SK-N-SH (cell line): ENCODE measurements at regions not wholly inside any gene's neighbourhood (a gene's known extent, or its start where the extent isn't known, plus 50 kb on each side); places are given as distances from the start of the nearest gene placed in this dataset.

ENCODE experiments used
- CTCF ChIA-PET: fragments of 300-600, 350-600 bp; formaldehyde crosslinking; extraction: SDS; loops from one replicate; lab custom pipeline; 2021; lab: Yijun Ruan, JAX
- POLR2A ChIA-PET: fragments of 350-600 bp; sonication (Branson Sonifier 250); formaldehyde crosslinking; extraction: SDS; loops from one replicate; lab custom pipeline; 2020; ENCODE audit warnings: antibody characterized with exemption, inconsistent platforms; lab: Yijun Ruan, JAX
- DNase-seq: peaks from one replicate; pipeline ENCODE4 v3.0.0; 2012
- H2AFZ ChIP-seq: fragments of 200-600 bp; sonication (generic); 2 replicates; pipeline ENCODE4 v1.8.1; 2016; ENCODE audit warnings: antibody characterized with exemption, mild to moderate bottlenecking, low read depth
- H3F3A ChIP-seq: fragments of 200-600 bp; sonication (generic); replicated peaks from 2 replicates; pipeline ENCODE3; 2016; ENCODE audit warnings: antibody characterized with exemption, mild to moderate bottlenecking; ENCODE audit not compliant: insufficient read depth
- H3K27ac ChIP-seq, 2 experiments: fragments of 200-500 bp in 1 of 2; fragments of 200-600 bp in 1 of 2; sonication (Bioruptor generic) in 1 of 2; sonication (generic), shearing (Covaris generic) in 1 of 2; 2 replicates each; pipeline versions ENCODE4 v1.5.1 to v1.6.1; 2014 to 2016; ENCODE audit warnings: low read depth in 2 of 2, inconsistent platforms in 1 of 2, low read length in 1 of 2, mild to moderate bottlenecking in 1 of 2, mixed read lengths in 1 of 2
- H3K27me3 ChIP-seq: fragments of 200-600 bp; sonication (generic), shearing (Covaris generic); 2 replicates; pipeline ENCODE4 v1.6.1; 2016; ENCODE audit warnings: mixed run types; ENCODE audit not compliant: insufficient read depth
- H3K36me3 ChIP-seq, 2 experiments: fragments of 200-500 bp in 1 of 2; fragments of 200-600 bp in 1 of 2; sonication (Bioruptor generic) in 1 of 2; sonication (generic) in 1 of 2; replicated peaks in 1 of 2; 2 replicates each; pipeline versions ENCODE3 to v1.5.1; 2014 to 2016; ENCODE audit warnings: low read length in 1 of 2, mild to moderate bottlenecking in 1 of 2; ENCODE audit not compliant: insufficient read depth in 2 of 2, control insufficient read depth in 1 of 2
- H3K4me1 ChIP-seq, 2 experiments: fragments of 200-500 bp in 1 of 2; fragments of 200-600 bp in 1 of 2; sonication (Bioruptor generic) in 1 of 2; sonication (generic), shearing (Covaris generic) in 1 of 2; 2 replicates each; pipeline versions ENCODE4 v1.5.1 to v1.6.1; 2014 to 2016; ENCODE audit warnings: low read depth in 1 of 2, low read length in 1 of 2, mixed run types in 1 of 2; ENCODE audit not compliant: insufficient read depth in 2 of 2, control insufficient read depth in 1 of 2
- H3K4me2 ChIP-seq: fragments of 200-600 bp; sonication (generic), shearing (Covaris generic); 2 replicates; pipeline ENCODE4 v1.6.1; 2017; ENCODE audit warnings: mixed run types
- H3K4me3 ChIP-seq, 2 experiments: fragments of 200-500 bp in 1 of 2; fragments of 200-600 bp in 1 of 2; sonication (Bioruptor generic) in 1 of 2; sonication (generic), shearing (Covaris generic) in 1 of 2; 2 replicates each; pipeline versions ENCODE4 v1.5.1 to v1.8.1; 2014 to 2016; ENCODE audit warnings: low read depth in 2 of 2, inconsistent platforms in 1 of 2, low read length in 1 of 2, mild to moderate bottlenecking in 1 of 2, mixed read lengths in 1 of 2, moderate library complexity in 1 of 2
- H3K79me2 ChIP-seq: fragments of 200-600 bp; sonication (generic); 2 replicates; pipeline ENCODE4 v1.8.1; 2017; ENCODE audit warnings: mild to moderate bottlenecking; ENCODE audit not compliant: insufficient read depth
- H3K9ac ChIP-seq: fragments of 200-600 bp; sonication (generic); 2 replicates; pipeline ENCODE4 v1.6.1; 2017; ENCODE audit warnings: mixed run types
- H3K9me2 ChIP-seq: fragments of 200-600 bp; sonication (generic); 2 replicates; pipeline ENCODE4 v1.6.1; 2017; ENCODE audit warnings: mixed run types
- H3K9me3 ChIP-seq: fragments of 200-600 bp; sonication (generic); 2 replicates; pipeline ENCODE4 v1.6.1; 2017; ENCODE audit warnings: mixed run types, mild to moderate bottlenecking, moderate library complexity
- H4K20me1 ChIP-seq: fragments of 200-600 bp; sonication (generic); 2 replicates; pipeline ENCODE4 v1.6.1; 2017; ENCODE audit warnings: mild to moderate bottlenecking, mixed run types; ENCODE audit not compliant: insufficient read depth
- CTCF ChIP-seq: fragments of 200-600 bp; sonication (generic); IDR thresholded peaks from 2 replicates; pipeline ENCODE4 v1.6.1; 2017; ENCODE audit warnings: antibody characterized with exemption, mild to moderate bottlenecking, moderate library complexity
- ELF1 ChIP-seq: IDR thresholded peaks from 2 replicates; pipeline ENCODE4 v1.4.0; 2012
- FOSL2 ChIP-seq: IDR thresholded peaks from 2 replicates; pipeline ENCODE4 v1.4.0; 2012; ENCODE audit warnings: low read depth, mild to moderate bottlenecking, moderate library complexity, borderline replicate concordance
- FOXJ3 ChIP-seq: sonication (generic); formaldehyde crosslinking; IDR thresholded peaks from 2 replicates; pipeline ENCODE4 v1.5.1; 2020; ENCODE audit warnings: mild to moderate bottlenecking, missing genetic modification reagents
- FOXM1 ChIP-seq: IDR thresholded peaks from 2 replicates; pipeline ENCODE4 v1.4.0; 2012; ENCODE audit warnings: low read depth, mild to moderate bottlenecking
- GATA2 ChIP-seq: sonication (generic); formaldehyde crosslinking; IDR thresholded peaks from 2 replicates; pipeline ENCODE4 v1.5.0; 2020; ENCODE audit warnings: mild to moderate bottlenecking, missing genetic modification reagents
- JUND ChIP-seq: IDR thresholded peaks from 2 replicates; pipeline ENCODE4 v1.4.0; 2012
- MEF2A ChIP-seq: IDR thresholded peaks from 2 replicates; pipeline ENCODE4 v1.4.0; 2012; ENCODE audit warnings: low read depth, borderline replicate concordance
- POLR2AphosphoS5 ChIP-seq: IDR thresholded peaks from 2 replicates; pipeline ENCODE4 v1.6.1; 2012; ENCODE audit warnings: low read depth, low read length
- RAD21 ChIP-seq: IDR thresholded peaks from 2 replicates; pipeline ENCODE4 v1.6.1; 2012; ENCODE audit warnings: mild to moderate bottlenecking, low read length
- RCOR1 ChIP-seq: fragments of 150-350 bp; IDR thresholded peaks from 2 replicates; pipeline ENCODE4 v1.6.1; 2017; ENCODE audit warnings: antibody characterized with exemption, low read length
- RFX5 ChIP-seq: IDR thresholded peaks from 2 replicates; pipeline ENCODE4 v1.6.1; 2012; ENCODE audit warnings: mild to moderate bottlenecking, improper control_type of control experiment, low read length
- RXRA ChIP-seq: IDR thresholded peaks from 2 replicates; pipeline ENCODE4 v1.4.0; 2012; ENCODE audit warnings: low read depth, mild to moderate bottlenecking, borderline replicate concordance
- WGBS: methylation state at CpG from one replicate; pipeline ENCODE4 v1.1.6; 2017; ENCODE audit warnings: low lambda C conversion rate; 5-methylcytosine and 5-hydroxymethylcytosine counted together
- TF ChIP-seq, protein P1 (sequence below): IDR thresholded peaks from 2 replicates; pipeline ENCODE4 v1.4.0; 2012; ENCODE audit warnings: low read depth, borderline replicate concordance
- TF ChIP-seq, protein P2 (sequence below): IDR thresholded peaks from 2 replicates; pipeline ENCODE4 v1.6.1; 2012; ENCODE audit warnings: mild to moderate bottlenecking, low read depth, low read length, moderate library complexity

DNA sequence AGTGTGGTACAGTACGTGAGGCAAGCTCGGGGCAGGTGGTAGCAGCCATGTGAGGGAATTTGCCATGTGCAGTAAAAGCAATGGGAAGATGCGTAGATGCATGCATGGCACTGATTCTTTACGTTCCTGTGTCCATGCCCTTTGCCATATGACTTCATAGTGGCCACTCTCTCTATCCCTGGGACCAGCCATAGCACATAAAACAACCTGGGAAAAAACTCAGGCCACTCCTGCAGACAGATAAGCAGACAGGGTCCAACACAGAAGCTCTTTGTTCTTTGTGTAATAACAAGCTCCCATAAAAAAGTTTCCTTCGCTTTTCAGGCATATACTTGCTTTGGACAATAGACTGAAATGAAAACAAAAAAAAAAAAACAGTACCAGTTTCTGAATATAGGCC, 622.4 kb upstream of the POM121L12 start:
- no peaks in the 10 kb centered on the region for H3K27me3 ChIP-seq
- WGBS, result 11% methylated on average over 5 of the region's 5 CpGs
- ChIA-PET POLR2A (interaction anchor here (0.6 kb wide), 1 partner anchor 95 kb away, joined by 3 read pairs; no protein-coding TSS in a partner anchor), CTCF (interaction anchor here (0.6 kb wide), 1 partner anchor 71 kb away, joined by 3 read pairs; no protein-coding TSS in a partner anchor)
- H4K20me1 ChIP-seq, result no peaks in the 10 kb centered on the region
- H3K4me2 ChIP-seq, result no peak overlapping the region
- no peaks in the 10 kb centered on the region for H3F3A ChIP-seq
- DNase-seq, result no peak
- H3K4me1 ChIP-seq, result no peaks in the 10 kb centered on the region
- no peak for TF ChIP-seq POLR2AphosphoS5
- no peak for TF ChIP-seq RXRA
- no peak for TF ChIP-seq RCOR1
- no peak for TF ChIP-seq CTCF
- no peak for TF ChIP-seq MEF2A
- TF ChIP-seq JUND, result no peak
- no peak for TF ChIP-seq FOXM1
- TF ChIP-seq, protein P1, sequence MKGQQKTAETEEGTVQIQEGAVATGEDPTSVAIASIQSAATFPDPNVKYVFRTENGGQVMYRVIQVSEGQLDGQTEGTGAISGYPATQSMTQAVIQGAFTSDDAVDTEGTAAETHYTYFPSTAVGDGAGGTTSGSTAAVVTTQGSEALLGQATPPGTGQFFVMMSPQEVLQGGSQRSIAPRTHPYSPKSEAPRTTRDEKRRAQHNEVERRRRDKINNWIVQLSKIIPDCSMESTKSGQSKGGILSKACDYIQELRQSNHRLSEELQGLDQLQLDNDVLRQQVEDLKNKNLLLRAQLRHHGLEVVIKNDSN, result no peak
- TF ChIP-seq FOSL2, result no peak
- no peak for TF ChIP-seq FOXJ3
- no peak for TF ChIP-seq RFX5
- no peak for TF ChIP-seq GATA2 (CRISPR knock-in tag)
- no peak for TF ChIP-seq ELF1
- TF ChIP-seq RAD21, result no peak
- H3K9ac ChIP-seq, result no peak overlapping the region
- no peak overlapping the region for H3K4me3 ChIP-seq
- no peak overlapping the region for H2AFZ ChIP-seq
- no peak overlapping the region for H3K27ac ChIP-seq
- H3K9me3 ChIP-seq, result no peaks in the 10 kb centered on the region; the same call in 1 of the 2 replicates
- H3K9me2 ChIP-seq, result no peaks in the 10 kb centered on the region
- no peaks in the 10 kb centered on the region for H3K79me2 ChIP-seq
- H3K36me3 ChIP-seq, result no peaks in the 10 kb centered on the region

- 37% methylated on average over 4 of the region's 4 CpGs for WGBS
- Histone ChIP-seq H2AFZ (no peak overlapping the region), H3K4me1 (no peaks in the 10 kb centered on the region), H4K20me1 (no peaks in the 10 kb centered on the region), H3K9ac (no peak overlapping the region), H3K27ac (no peak overlapping the region), H3K36me3 (no peaks in the 10 kb centered on the region), H3K4me3 (no peak overlapping the region), H3K9me2 (no peaks in the 10 kb centered on the region), H3K9me3 (no peaks in the 10 kb centered on the region), H3F3A (no peaks in the 10 kb centered on the region), H3K27me3 (no peaks in the 10 kb centered on the region), H3K4me2 (no peak overlapping the region), H3K79me2 (no peaks in the 10 kb centered on the region)
- DNase-seq, result no peak
- ChIA-PET CTCF (no interaction called here), POLR2A (no interaction called here)
- TF ChIP-seq JUND (no peak), FOXM1 (no peak)
- TF ChIP-seq, protein P2, sequence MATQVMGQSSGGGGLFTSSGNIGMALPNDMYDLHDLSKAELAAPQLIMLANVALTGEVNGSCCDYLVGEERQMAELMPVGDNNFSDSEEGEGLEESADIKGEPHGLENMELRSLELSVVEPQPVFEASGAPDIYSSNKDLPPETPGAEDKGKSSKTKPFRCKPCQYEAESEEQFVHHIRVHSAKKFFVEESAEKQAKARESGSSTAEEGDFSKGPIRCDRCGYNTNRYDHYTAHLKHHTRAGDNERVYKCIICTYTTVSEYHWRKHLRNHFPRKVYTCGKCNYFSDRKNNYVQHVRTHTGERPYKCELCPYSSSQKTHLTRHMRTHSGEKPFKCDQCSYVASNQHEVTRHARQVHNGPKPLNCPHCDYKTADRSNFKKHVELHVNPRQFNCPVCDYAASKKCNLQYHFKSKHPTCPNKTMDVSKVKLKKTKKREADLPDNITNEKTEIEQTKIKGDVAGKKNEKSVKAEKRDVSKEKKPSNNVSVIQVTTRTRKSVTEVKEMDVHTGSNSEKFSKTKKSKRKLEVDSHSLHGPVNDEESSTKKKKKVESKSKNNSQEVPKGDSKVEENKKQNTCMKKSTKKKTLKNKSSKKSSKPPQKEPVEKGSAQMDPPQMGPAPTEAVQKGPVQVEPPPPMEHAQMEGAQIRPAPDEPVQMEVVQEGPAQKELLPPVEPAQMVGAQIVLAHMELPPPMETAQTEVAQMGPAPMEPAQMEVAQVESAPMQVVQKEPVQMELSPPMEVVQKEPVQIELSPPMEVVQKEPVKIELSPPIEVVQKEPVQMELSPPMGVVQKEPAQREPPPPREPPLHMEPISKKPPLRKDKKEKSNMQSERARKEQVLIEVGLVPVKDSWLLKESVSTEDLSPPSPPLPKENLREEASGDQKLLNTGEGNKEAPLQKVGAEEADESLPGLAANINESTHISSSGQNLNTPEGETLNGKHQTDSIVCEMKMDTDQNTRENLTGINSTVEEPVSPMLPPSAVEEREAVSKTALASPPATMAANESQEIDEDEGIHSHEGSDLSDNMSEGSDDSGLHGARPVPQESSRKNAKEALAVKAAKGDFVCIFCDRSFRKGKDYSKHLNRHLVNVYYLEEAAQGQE, result no peak
Measured at GRCh38 chr7:52410032-52410431, 625.4 kb upstream of the POM121L12 start.
